ENCODE measurements at regions not wholly inside any gene's neighbourhood (a gene's known extent, or its start where the extent isn't known, plus 50 kb on each side); places are given as distances from the start of the nearest gene placed in this dataset.

DNA sequence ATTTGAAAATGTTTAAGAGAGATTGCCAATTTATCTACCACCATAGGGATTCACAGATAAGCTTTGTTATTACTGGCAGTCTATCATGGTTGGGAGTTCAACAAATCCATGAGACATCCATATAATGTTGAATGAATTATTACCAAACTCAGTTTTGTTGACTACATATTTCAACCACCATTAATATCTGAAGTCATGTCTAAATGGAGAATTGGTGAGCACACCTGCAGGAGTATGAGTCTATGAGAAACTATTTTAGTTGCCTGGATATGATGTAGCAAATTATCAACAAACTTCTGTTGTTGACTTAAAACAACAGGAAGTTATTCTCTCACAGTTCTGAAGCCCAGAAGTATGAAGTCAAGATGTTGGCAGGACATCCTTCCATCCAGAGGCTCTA, 126.8 kb upstream of the FBXL7 start:
- TF ChIP-seq CTCF (IDR thresholded peaks at IDR 0.05): no peak

- no peak for TF ChIP-seq CTCF (IDR thresholded peaks at IDR 0.05)
These were observed 128.8 kb upstream of the FBXL7 start for GRCh38 chr5:15371184-15371583.

DNA sequence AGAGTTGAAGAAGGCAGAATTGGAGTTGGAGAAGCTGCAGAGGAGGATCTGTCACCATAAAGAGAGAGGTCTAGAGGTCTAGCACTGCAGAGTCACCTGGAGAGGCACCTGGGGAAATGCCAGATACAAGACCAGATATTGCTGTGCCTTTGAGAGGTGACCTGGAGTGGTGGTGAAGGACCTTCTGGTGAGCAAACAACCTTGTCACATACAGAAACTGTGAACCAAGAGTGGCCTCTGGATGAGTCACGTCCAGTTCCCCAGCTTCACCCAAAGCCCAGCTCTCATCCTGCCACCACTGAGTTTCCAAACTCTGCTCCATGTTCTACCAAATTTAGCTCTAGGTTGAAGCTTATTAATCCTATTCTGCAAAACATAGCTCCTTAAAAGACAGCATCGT, 131.1 kb upstream of the FBXL7 start:
- no peak for TF ChIP-seq CTCF (IDR thresholded peaks at IDR 0.05)

- no peak for TF ChIP-seq CTCF (IDR thresholded peaks at IDR 0.05)
These were observed 132.5 kb upstream of the FBXL7 start for GRCh38 chr5:15367489-15367888.

DNA sequence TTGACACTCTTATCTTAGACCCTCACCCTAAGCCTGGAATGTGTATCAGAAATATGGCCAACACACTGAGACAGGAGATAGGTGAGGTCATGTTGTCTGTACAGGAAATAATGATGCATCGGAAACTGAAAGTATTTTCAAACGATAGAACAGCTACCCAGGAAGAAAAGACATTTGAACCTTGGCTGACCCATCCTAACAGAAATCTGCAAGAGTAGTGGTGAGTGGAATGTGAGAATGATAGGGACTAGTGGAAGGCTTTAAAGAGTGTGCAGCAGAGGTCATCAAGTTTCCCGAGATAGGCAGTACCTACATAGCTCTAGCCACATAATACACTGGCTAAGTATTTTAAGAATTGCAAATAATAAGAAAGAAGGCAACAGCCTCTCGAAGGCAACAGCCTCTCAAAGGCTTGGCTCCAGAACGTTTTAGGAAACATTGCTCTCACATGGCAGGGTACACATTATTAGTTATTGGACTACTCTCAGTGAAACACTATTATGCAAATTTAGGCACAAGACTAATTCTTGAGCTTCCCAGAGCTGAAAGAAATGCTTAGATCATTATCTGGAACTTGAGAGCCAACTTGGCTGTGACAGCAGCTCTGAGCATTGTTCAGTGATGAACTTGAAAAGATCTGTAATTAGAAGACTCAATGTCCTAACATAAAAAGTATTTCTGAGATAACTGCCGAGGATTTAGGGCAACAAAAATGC, 133.1 kb upstream of the FBXL7 start:
- TF ChIP-seq CTCF (IDR thresholded peaks at IDR 0.05): no peak

DNA sequence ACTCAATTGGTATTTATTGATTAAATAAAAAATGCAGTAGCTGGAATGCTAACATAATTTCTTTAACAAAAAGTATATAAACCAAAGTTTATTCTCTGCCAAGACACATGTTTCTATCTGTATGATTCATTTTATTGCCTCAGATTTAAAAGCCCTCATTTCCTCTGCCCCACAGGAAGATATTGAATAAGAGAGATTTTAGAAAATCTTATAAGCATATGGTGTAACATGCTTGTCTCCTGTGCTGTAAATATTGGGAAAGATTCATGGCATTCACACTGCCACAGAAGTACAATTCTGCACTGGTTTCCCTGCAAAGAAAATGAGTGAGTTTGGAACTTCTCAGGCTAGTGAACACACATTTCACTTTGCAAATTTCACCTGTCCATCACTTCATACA, 134.9 kb upstream of the FBXL7 start:
- TF ChIP-seq CTCF (IDR thresholded peaks at IDR 0.05): no peak

GRCh38 chr5:15363601-15364000, 136.4 kb upstream of the FBXL7 start:
- TF ChIP-seq CTCF (IDR thresholded peaks at IDR 0.05): no peak

DNA sequence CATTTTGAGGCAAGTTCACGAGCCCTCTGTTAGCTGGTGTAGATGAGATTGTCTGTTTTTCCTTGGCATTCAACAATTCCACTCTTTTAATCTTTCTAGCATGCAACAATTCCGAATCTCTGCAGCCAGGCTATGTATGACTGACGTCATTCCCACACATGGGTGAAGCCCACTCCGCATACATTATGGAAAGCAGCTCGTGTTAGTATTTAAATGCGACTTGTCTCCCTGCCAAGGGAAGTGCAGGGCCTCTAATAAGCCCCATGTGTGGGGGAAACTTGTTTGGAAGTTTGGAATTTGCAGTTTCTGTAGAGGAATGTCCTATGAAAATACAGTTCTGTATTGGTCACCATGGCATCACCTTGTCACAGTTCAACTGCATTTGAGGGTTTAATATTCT, 146.0 kb upstream of the FBXL7 start:
- no peak for TF ChIP-seq CTCF (IDR thresholded peaks at IDR 0.05)

Data from LNCAP (cell line).